Right atrium auricular region (tissue), 2 donors: ENCODE measurements at regions not wholly inside any gene's neighbourhood (a gene's known extent, or its start where the extent isn't known, plus 50 kb on each side); places are given as distances from the start of the nearest gene placed in this dataset.
"Not testable (repeated sequence)": the region's sequence is repeated elsewhere in the genome, so short reads cannot be mapped to it uniquely, and the experiment has no call there.

Experiments
- DNase-seq: peaks from one replicate; pipeline ENCODE4 v3.0.0-alpha.2; 2019; ENCODE audit warnings: low spot score
- H3K27ac ChIP-seq, 2 donors: fragments of 200-600 bp; sonication (generic); 1 replicate in 1 of 2; 2 replicates in 1 of 2; pipeline ENCODE4 v1.5.1; 2016 to 2019
- H3K27me3 ChIP-seq, 2 donors: fragments of 200-600 bp; sonication (generic); one replicate each; pipeline versions ENCODE4 v1.5.1 to v1.6.0; 2017 to 2019
- H3K36me3 ChIP-seq: fragments of 200-600 bp; sonication (generic); one replicate; pipeline ENCODE4 v1.5.1; 2016
- H3K4me1 ChIP-seq, 2 donors: fragments of 200-600 bp; sonication (generic); one replicate each; pipeline versions ENCODE4 v1.5.1 to v1.6.0; 2017 to 2019
- H3K4me3 ChIP-seq, 2 donors: fragments of 200-600 bp; sonication (generic); 1 replicate in 1 of 2; 2 replicates in 1 of 2; pipeline ENCODE4 v1.5.1; 2017 to 2019; ENCODE audit warnings: mild to moderate bottlenecking in 1 of 2, moderate library complexity in 1 of 2
- H3K9me3 ChIP-seq, 2 donors: fragments of 200-600 bp; sonication (generic); one replicate each; pipeline ENCODE4 v1.5.1; 2019
- CTCF ChIP-seq, 2 donors: fragments of 200-600 bp; sonication (generic); IDR thresholded peaks; one replicate each; pipeline ENCODE4 v1.5.1; 2019; ENCODE audit warnings: antibody characterized with exemption in 2 of 2

GRCh38 chr6:27778625-27779417, 133.4 kb downstream of the OR2B2 start:
- Histone ChIP-seq H3K27ac (no peak overlapping the region), H3K9me3 (no peaks in the 10 kb centered on the region), H3K4me1 (no peaks in the 10 kb centered on the region), H3K27me3 (no peaks in the 10 kb centered on the region), H3K4me3 (no peak overlapping the region), H3K36me3 (no peaks in the 10 kb centered on the region)
- no peak for DNase-seq
- TF ChIP-seq CTCF (IDR thresholded peaks at IDR 0.05), result no peak

- H3K27me3 ChIP-seq, result no peaks in the 10 kb centered on the region
Observed at GRCh38 chr6:27777614-27778355, 134.4 kb downstream of the OR2B2 start.

GRCh38 chr6:27777126-27777525, 135.1 kb downstream of the OR2B2 start:
- no peak for TF ChIP-seq CTCF (IDR thresholded peaks at IDR 0.05)
- Histone ChIP-seq H3K27me3 (no peaks in the 10 kb centered on the region), H3K4me1 (peaks cover 0 to 7% of the 10 kb centered on the region in 2 donors), H3K36me3 (no peaks in the 10 kb centered on the region), H3K4me3 (no peak overlapping the region), H3K27ac (no peak overlapping the region), H3K9me3 (no peaks in the 10 kb centered on the region)
- no peak for DNase-seq

More at GRCh38 chr6:27777614-27778355, 134.4 kb downstream of the OR2B2 start:
- no peak for DNase-seq
- H3K36me3 ChIP-seq, result no peaks in the 10 kb centered on the region
- H3K27ac ChIP-seq, result no peak overlapping the region
- H3K4me1 ChIP-seq, result peaks cover 0 to under 1% of the 10 kb centered on the region in 2 donors
- no peaks in the 10 kb centered on the region for H3K9me3 ChIP-seq
- no peak for TF ChIP-seq CTCF (IDR thresholded peaks at IDR 0.05)
- no peak overlapping the region for H3K4me3 ChIP-seq

- Histone ChIP-seq H3K36me3 (no peaks in the 10 kb centered on the region), H3K4me1 (peaks cover 0 to 12% of the 10 kb centered on the region in 2 donors), H3K27me3 (no peaks in the 10 kb centered on the region), H3K4me3 (no peak overlapping the region), H3K27ac (no peak overlapping the region), H3K9me3 (no peaks in the 10 kb centered on the region)
- no peak for TF ChIP-seq CTCF (IDR thresholded peaks at IDR 0.05)
- DNase-seq, result no peak
Observed at GRCh38 chr6:27776504-27776903, 135.7 kb downstream of the OR2B2 start.

GRCh38 chr6:27775796-27776184, 136.4 kb downstream of the OR2B2 start:
- Histone ChIP-seq H3K4me1 (peaks cover 0 to 12% of the 10 kb centered on the region in 2 donors), H3K27me3 (no peaks in the 10 kb centered on the region), H3K36me3 (no peaks in the 10 kb centered on the region), H3K9me3 (no peaks in the 10 kb centered on the region), H3K27ac (no peak overlapping the region), H3K4me3 (no peak overlapping the region)
- TF ChIP-seq CTCF (IDR thresholded peaks at IDR 0.05), result no peak
- no peak for DNase-seq

- H3K27me3 ChIP-seq, H3K36me3 ChIP-seq, DNase-seq, H3K27ac ChIP-seq, H3K4me3 ChIP-seq, H3K9me3 ChIP-seq: not testable (repeated sequence)
- H3K4me1 ChIP-seq, result peaks cover 0 to 12% of the 10 kb centered on the region in 2 donors
Observed at GRCh38 chr6:27775138-27775795, 136.9 kb downstream of the OR2B2 start.

- H3K27ac ChIP-seq, H3K36me3 ChIP-seq, DNase-seq, H3K9me3 ChIP-seq, H3K4me3 ChIP-seq, H3K27me3 ChIP-seq: not testable (repeated sequence)
- peaks cover 0 to 12% of the 10 kb centered on the region in 2 donors for H3K4me1 ChIP-seq
Observed at GRCh38 chr6:27774264-27774600, 138.0 kb downstream of the OR2B2 start.

GRCh38 chr6:27773542-27774263, 138.5 kb downstream of the OR2B2 start:
- not testable (repeated sequence) for H3K27me3 ChIP-seq, H3K4me3 ChIP-seq, DNase-seq, H3K9me3 ChIP-seq, H3K36me3 ChIP-seq, H3K27ac ChIP-seq
- H3K4me1 ChIP-seq, result peaks cover 0 to 12% of the 10 kb centered on the region in 2 donors
